ENCODE measurements at regions not wholly inside any gene's neighbourhood (a gene's known extent, or its start where the extent isn't known, plus 50 kb on each side); places are given as distances from the start of the nearest gene placed in this dataset.

DNA sequence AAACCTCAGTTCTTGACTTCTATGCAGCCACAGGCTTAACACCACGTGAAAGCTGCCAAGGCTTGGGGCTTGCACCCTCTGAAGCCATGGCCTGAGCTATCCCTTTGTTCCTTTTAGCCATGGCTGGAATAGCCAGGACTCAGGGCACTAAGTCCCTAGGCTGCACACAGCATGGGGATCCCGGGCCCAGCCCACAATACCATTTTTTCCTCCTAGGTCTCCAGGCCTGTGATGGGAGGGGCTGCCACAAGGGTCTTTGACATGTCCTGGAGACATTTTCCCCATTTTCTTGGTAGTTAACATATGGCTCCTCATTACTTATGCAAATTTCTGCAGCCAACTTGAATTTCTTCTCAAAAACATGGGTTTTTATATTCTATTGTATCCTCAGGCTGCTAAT is 619.1 kb downstream of the NYAP2 start:
- H3K9ac ChIP-seq (ENCODE audit: low read length) = no peak overlapping the region
- H3K27me3 ChIP-seq (replicated peaks; ENCODE audit: control insufficient read depth, insufficient read depth, low read length) = no peaks in the 10 kb centered on the region
- H3K4me1 ChIP-seq (ENCODE audit: control insufficient read depth, insufficient read depth, low read length) = no peaks in the 10 kb centered on the region
- peaks cover 4% of the 10 kb centered on the region for H3K9me3 ChIP-seq (ENCODE audit: control insufficient read depth, low read length)
- DNase-seq (ENCODE audit: low read depth) = no peak
- H3K36me3 ChIP-seq (ENCODE audit: control insufficient read depth, insufficient read depth, low read length, severe bottlenecking) = no peaks in the 10 kb centered on the region
- no peak overlapping the region for H3K4me3 ChIP-seq (ENCODE audit: low read length)

DNA sequence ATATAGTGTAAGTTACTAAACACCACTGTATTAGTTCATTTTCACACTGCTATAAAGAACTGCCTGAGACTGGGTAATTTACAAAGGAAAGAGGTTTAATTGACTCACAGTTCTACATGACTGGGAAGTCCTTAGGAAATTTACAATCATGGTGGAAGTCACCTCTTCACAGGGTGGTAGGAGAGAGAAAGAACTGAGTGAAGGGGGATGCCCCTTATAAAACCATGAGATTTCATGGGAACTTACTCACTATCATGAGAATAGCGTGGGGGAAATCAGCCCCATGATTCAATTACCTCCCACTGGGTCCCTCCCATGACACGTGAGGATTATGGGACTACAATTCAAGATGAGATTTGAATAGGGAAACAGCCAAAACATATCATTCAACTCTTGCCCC is 618.0 kb downstream of the NYAP2 start:
- no peak for DNase-seq (ENCODE audit: low read depth)
- H3K4me3 ChIP-seq (ENCODE audit: low read length) = no peak overlapping the region
- no peaks in the 10 kb centered on the region for H3K27me3 ChIP-seq (replicated peaks; ENCODE audit: control insufficient read depth, insufficient read depth, low read length)
- no peaks in the 10 kb centered on the region for H3K36me3 ChIP-seq (ENCODE audit: control insufficient read depth, insufficient read depth, low read length, severe bottlenecking)
- peaks cover 4% of the 10 kb centered on the region for H3K9me3 ChIP-seq (ENCODE audit: control insufficient read depth, low read length)
- H3K4me1 ChIP-seq (ENCODE audit: control insufficient read depth, insufficient read depth, low read length) = no peaks in the 10 kb centered on the region
- no peak overlapping the region for H3K9ac ChIP-seq (ENCODE audit: low read length)

DNA sequence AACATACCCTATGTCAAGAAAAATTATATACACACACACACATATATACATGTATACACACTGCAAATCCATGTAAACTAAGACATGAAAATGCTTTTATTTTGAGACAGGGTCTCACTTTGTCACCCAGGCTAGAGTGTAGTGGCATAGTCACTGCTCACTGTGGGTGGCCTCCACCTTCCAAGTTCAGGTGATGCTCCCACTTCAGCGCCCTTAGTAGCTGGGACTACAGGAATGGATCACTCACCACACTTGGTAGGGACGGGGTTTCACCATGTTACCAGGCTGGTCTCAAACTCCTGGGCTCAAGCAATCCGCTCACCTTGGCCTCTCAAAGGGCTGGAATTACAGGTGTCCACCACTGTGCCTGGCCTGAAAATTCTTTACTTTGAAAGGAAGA is 617.6 kb downstream of the NYAP2 start:
- H3K27me3 ChIP-seq (replicated peaks; ENCODE audit: control insufficient read depth, insufficient read depth, low read length) = no peaks in the 10 kb centered on the region
- no peak overlapping the region for H3K9ac ChIP-seq (ENCODE audit: low read length)
- DNase-seq (ENCODE audit: low read depth) = no peak
- H3K4me3 ChIP-seq (ENCODE audit: low read length) = no peak overlapping the region
- H3K4me1 ChIP-seq (ENCODE audit: control insufficient read depth, insufficient read depth, low read length) = no peaks in the 10 kb centered on the region
- peaks cover 4% of the 10 kb centered on the region for H3K9me3 ChIP-seq (ENCODE audit: control insufficient read depth, low read length)
- H3K36me3 ChIP-seq (ENCODE audit: control insufficient read depth, insufficient read depth, low read length, severe bottlenecking) = no peaks in the 10 kb centered on the region

DNA sequence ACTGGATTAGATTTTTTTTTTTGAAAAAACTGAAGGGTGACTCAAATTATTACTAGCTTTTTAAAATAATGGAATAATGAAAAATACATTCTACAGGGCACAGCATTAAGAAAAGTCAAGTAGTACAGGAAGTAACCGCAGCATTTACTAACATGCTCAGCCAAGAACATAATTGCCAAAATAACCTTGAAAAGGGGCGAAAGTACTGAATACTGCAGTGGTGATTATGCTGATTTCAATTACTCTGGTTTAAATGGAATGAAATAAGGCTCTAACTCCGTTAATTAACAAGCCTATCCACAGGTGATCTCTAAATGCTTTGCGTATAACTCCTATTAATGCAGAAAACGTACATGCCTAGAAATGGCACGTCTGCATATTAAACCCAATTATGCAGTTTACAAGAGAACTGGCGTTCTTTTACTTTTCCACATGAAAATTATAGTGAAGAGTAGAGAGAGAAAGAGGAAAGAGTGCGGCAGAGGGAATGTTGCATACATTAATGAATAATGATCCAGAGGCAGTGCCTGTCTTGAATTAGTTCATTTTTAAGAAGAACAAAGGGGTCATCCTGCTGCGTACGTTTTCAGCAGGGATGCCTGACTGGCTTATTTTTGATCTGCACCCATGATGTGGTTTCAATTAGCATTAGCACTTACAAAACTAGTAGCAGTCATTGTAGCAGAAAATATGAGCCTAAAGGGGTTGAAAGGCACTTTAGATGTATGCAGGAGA is 612.4 kb downstream of the NYAP2 start:
- H3K27me3 ChIP-seq (replicated peaks; ENCODE audit: control insufficient read depth, insufficient read depth, low read length) = no peaks in the 10 kb centered on the region
- no peaks in the 10 kb centered on the region for H3K36me3 ChIP-seq (ENCODE audit: control insufficient read depth, insufficient read depth, low read length, severe bottlenecking)
- H3K4me1 ChIP-seq (ENCODE audit: control insufficient read depth, insufficient read depth, low read length) = no peaks in the 10 kb centered on the region
- no peak for DNase-seq (ENCODE audit: low read depth)
- no peak overlapping the region for H3K9ac ChIP-seq (ENCODE audit: low read length)
- H3K9me3 ChIP-seq (ENCODE audit: control insufficient read depth, low read length) = no peaks in the 10 kb centered on the region
- H3K4me3 ChIP-seq (ENCODE audit: low read length) = no peak overlapping the region

DNA sequence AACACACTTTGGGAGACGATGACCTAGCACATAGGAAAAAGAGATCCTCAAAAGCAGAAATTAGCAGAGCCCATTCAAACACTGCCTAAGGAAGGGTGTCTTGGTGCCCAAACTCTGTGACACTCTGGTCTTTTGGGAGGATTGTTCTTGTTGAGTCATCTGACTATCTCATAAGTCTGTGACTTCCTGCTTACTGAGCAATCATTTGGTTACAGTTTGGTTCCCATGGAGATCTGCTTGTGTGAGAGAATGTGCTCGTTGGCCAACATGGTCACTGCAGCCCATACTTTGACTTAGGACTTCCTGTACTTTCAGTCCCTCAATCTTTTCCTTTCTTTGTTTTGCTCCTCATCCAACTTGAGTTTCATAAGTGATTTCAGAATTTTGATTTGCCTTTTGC is 602.9 kb downstream of the NYAP2 start:
- Histone ChIP-seq H3K4me1 (ENCODE audit: control insufficient read depth, insufficient read depth, low read length) (peaks cover 16% of the 10 kb centered on the region), H3K4me3 (ENCODE audit: low read length) (peak overlapping the region; percentile 31), H3K36me3 (ENCODE audit: control insufficient read depth, insufficient read depth, low read length, severe bottlenecking) (no peaks in the 10 kb centered on the region), H3K27me3 (replicated peaks; ENCODE audit: control insufficient read depth, insufficient read depth, low read length) (no peaks in the 10 kb centered on the region), H3K9me3 (ENCODE audit: control insufficient read depth, low read length) (no peaks in the 10 kb centered on the region), H3K9ac (ENCODE audit: low read length) (peak overlapping the region; percentile 34)
- DNase-seq (ENCODE audit: low read depth) = peak; percentile 60

DNA sequence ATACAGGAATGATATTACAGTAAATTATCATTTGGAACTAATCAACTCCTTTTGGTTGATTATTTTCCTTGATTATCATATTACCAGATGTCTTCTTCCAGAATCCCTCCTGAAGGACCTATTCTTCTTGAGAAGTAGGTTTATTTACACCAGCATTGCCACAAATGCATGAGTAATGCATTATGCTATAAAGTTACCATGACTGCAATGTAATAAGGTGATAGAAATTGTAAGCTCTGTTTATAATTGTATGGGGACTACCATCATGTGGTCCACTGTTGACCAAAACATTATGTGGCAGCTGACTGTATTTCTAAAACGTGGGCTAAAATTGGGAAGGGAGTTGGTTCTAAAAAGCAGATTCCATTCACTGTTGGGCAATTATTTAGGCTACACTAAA is 602.2 kb downstream of the NYAP2 start:
- no peak for DNase-seq (ENCODE audit: low read depth)
- no peaks in the 10 kb centered on the region for H3K36me3 ChIP-seq (ENCODE audit: control insufficient read depth, insufficient read depth, low read length, severe bottlenecking)
- no peak overlapping the region for H3K4me3 ChIP-seq (ENCODE audit: low read length)
- no peaks in the 10 kb centered on the region for H3K27me3 ChIP-seq (replicated peaks; ENCODE audit: control insufficient read depth, insufficient read depth, low read length)
- H3K9ac ChIP-seq (ENCODE audit: low read length) = no peak overlapping the region
- H3K4me1 ChIP-seq (ENCODE audit: control insufficient read depth, insufficient read depth, low read length) = peaks cover 16% of the 10 kb centered on the region
- no peaks in the 10 kb centered on the region for H3K9me3 ChIP-seq (ENCODE audit: control insufficient read depth, low read length)

DNA sequence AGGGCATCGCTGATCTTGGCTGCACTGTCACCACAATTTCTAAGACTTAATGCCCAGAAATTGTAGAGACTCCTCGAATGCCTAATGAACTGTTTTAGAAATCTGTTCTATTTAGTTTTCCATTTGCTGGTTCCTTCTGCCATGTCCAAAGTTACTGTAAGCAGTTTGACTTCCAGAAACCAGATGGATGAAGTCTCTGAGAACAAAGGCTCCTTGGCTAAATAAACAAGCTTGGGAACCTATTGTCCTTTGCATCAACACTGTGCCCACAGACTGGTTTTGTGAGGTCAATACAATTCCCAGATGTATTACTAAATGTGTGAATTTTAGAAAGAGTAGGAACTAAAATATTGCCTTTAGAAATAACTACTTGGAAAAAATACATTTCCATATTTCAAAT is 600.2 kb downstream of the NYAP2 start:
- DNase-seq (ENCODE audit: low read depth) = peak; percentile 8
- no peaks in the 10 kb centered on the region for H3K27me3 ChIP-seq (replicated peaks; ENCODE audit: control insufficient read depth, insufficient read depth, low read length)
- H3K4me3 ChIP-seq (ENCODE audit: low read length) = no peak overlapping the region
- H3K4me1 ChIP-seq (ENCODE audit: control insufficient read depth, insufficient read depth, low read length) = peaks cover 27% of the 10 kb centered on the region
- no peaks in the 10 kb centered on the region for H3K9me3 ChIP-seq (ENCODE audit: control insufficient read depth, low read length)
- H3K9ac ChIP-seq (ENCODE audit: low read length) = no peak overlapping the region
- H3K36me3 ChIP-seq (ENCODE audit: control insufficient read depth, insufficient read depth, low read length, severe bottlenecking) = no peaks in the 10 kb centered on the region

DNA sequence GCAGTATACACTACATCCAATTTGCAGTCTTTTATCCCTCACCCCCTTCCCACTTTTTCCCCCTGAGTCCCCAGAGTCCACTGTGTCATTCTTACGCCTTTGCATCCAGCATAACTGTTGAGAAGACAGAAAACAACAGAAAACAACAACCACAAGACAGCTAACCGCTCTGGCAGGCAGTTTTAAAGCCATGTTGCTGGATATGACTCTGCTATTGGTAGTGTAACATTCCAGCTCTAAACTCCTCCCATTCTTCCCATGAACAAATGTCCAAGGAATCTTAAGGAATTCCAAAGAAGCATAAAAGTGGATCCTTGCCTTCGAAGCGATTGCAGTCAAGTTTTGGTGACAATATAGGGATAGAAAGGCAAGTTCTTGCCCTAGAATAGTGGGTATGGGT is 599.1 kb downstream of the NYAP2 start:
- peaks cover 27% of the 10 kb centered on the region for H3K4me1 ChIP-seq (ENCODE audit: control insufficient read depth, insufficient read depth, low read length)
- no peak for DNase-seq (ENCODE audit: low read depth)
- H3K9me3 ChIP-seq (ENCODE audit: control insufficient read depth, low read length) = no peaks in the 10 kb centered on the region
- H3K27me3 ChIP-seq (replicated peaks; ENCODE audit: control insufficient read depth, insufficient read depth, low read length) = no peaks in the 10 kb centered on the region
- H3K4me3 ChIP-seq (ENCODE audit: low read length) = no peak overlapping the region
- H3K9ac ChIP-seq (ENCODE audit: low read length) = no peak overlapping the region
- H3K36me3 ChIP-seq (ENCODE audit: control insufficient read depth, insufficient read depth, low read length, severe bottlenecking) = no peaks in the 10 kb centered on the region

DNA sequence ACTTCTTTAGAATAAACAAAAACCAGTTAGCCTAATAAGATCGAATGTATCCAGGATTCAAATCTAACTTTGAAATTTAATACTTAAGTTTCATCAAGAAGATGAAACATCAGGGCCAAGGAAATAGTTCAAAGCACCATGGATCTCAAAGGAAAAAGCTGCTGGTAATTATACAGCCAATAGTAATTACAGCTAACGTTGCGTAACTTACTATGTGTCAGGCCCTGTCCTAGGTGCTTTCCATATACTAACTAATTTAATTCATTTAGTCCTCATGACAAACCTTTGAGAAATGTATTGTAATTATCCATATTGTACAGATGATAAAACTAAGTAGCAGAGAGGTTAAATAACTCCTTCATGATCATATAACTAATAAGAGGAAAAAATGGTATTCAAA is 598.6 kb downstream of the NYAP2 start:
- Histone ChIP-seq H3K4me1 (ENCODE audit: control insufficient read depth, insufficient read depth, low read length) (peaks cover 23% of the 10 kb centered on the region), H3K4me3 (ENCODE audit: low read length) (no peak overlapping the region), H3K9ac (ENCODE audit: low read length) (no peak overlapping the region), H3K27me3 (replicated peaks; ENCODE audit: control insufficient read depth, insufficient read depth, low read length) (no peaks in the 10 kb centered on the region), H3K9me3 (ENCODE audit: control insufficient read depth, low read length) (no peaks in the 10 kb centered on the region), H3K36me3 (ENCODE audit: control insufficient read depth, insufficient read depth, low read length, severe bottlenecking) (no peaks in the 10 kb centered on the region)
- no peak for DNase-seq (ENCODE audit: low read depth)

DNA sequence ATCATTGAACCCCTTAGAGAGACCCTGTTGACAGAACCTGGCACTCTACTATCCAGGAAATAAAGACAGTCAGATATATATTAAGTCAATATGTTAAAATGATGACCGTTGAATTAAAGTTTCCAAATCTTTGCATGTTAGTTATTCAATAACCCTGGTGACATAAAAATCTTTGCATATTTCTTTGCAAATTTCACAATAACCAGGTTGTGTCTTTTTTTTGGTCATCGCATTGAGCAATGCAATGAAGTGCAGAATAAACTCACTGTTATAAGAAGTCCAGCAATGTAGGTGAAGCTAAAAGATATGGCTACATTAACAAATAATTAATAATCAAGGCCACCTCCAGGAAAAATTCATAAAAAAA is 596.9 kb downstream of the NYAP2 start:
- no peak overlapping the region for H3K4me3 ChIP-seq (ENCODE audit: low read length)
- peaks cover 11% of the 10 kb centered on the region for H3K4me1 ChIP-seq (ENCODE audit: control insufficient read depth, insufficient read depth, low read length)
- H3K36me3 ChIP-seq (ENCODE audit: control insufficient read depth, insufficient read depth, low read length, severe bottlenecking) = no peaks in the 10 kb centered on the region
- no peaks in the 10 kb centered on the region for H3K9me3 ChIP-seq (ENCODE audit: control insufficient read depth, low read length)
- no peaks in the 10 kb centered on the region for H3K27me3 ChIP-seq (replicated peaks; ENCODE audit: control insufficient read depth, insufficient read depth, low read length)
- DNase-seq (ENCODE audit: low read depth) = peak; percentile 56
- no peak overlapping the region for H3K9ac ChIP-seq (ENCODE audit: low read length)

DNA sequence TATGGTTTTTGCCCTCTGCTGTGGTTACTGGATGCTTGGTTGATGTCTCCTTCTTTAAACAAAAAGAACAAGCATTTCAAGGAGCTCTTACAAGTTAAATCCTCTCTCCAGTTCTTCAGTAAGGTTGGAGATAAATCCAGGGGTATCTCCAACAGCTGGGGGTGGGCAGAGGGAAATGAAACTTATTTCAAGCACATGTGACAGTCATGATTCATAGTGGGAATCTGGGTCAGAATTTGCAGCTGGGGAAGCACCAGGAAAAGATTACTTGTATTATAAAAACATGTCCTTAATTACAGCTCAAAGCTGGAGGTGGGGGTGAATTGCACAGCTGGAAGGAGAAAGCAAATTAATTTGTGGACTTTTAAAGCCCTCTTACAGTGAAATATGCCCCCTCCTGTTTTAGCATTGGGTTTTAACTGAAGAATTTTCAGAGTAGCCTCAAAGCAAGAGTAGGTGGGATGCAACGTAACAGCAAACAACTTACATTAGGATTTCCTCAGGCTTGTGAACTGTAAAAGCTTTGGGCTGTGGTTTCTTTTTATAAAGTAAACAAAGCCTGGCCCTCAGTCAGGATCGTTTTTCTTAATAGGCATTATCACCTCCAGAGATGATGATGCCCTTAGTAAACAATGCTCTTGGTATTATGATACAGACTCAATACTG is 596.4 kb downstream of the NYAP2 start:
- H3K4me1 ChIP-seq (ENCODE audit: control insufficient read depth, insufficient read depth, low read length) = peaks cover 11% of the 10 kb centered on the region
- H3K4me3 ChIP-seq (ENCODE audit: low read length) = no peak overlapping the region
- H3K36me3 ChIP-seq (ENCODE audit: control insufficient read depth, insufficient read depth, low read length, severe bottlenecking) = no peaks in the 10 kb centered on the region
- peak; percentile 63 for DNase-seq (ENCODE audit: low read depth)
- no peaks in the 10 kb centered on the region for H3K9me3 ChIP-seq (ENCODE audit: control insufficient read depth, low read length)
- no peaks in the 10 kb centered on the region for H3K27me3 ChIP-seq (replicated peaks; ENCODE audit: control insufficient read depth, insufficient read depth, low read length)
- no peak overlapping the region for H3K9ac ChIP-seq (ENCODE audit: low read length)
